Esophagus muscularis mucosa (tissue), 4 donors: ENCODE measurements at regions not wholly inside any gene's neighbourhood (a gene's known extent, or its start where the extent isn't known, plus 50 kb on each side); places are given as distances from the start of the nearest gene placed in this dataset.

ENCODE experiments used
- CTCF ChIP-seq, 3 experiments: fragments of 200-600 bp in 2 of 3; fragments of 450-650 bp in 1 of 3; sonication (generic) in 2 of 3; IDR thresholded peaks; one replicate each; pipeline ENCODE4 v1.5.1; 2017 to 2019; ENCODE audit warnings: antibody characterized with exemption in 3 of 3, mild to moderate bottlenecking in 2 of 3, moderate library complexity in 1 of 3
- EP300 ChIP-seq: sonication (generic); formaldehyde crosslinking; IDR thresholded peaks from one replicate; pipeline ENCODE4 v1.6.1; 2017; ENCODE audit warnings: antibody characterized with exemption
- POLR2A ChIP-seq: fragments of 450-650 bp; IDR thresholded peaks from one replicate; pipeline ENCODE4 v1.6.1; 2017; ENCODE audit warnings: antibody characterized with exemption, moderate library complexity, mild to moderate bottlenecking, low read depth

DNA sequence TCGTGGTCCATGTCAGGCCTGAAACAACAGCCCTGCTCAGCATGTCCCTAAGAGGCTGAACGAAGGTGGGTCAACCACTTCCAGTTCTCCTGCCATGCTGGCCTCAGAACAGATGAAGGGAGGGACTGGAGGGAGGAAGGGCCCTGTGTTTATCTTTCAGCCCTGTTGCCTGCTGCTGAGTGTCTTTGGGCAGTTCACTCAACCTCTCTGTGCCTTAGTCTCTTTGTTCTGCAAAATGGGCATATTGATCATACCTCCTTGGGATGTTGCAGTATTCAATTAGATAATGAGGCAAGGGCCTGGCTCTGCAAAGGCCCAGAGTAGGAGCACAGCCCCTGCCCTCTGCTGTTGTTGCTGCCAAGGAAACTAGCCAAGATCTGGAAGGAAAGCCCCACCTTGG, 207.5 kb downstream of the MN1 start:
- no peak for TF ChIP-seq CTCF (IDR thresholded peaks at IDR 0.05)
- TF ChIP-seq EP300, result no peak
- no peak for TF ChIP-seq POLR2A
